ENCODE measurements at regions not wholly inside any gene's neighbourhood (a gene's known extent, or its start where the extent isn't known, plus 50 kb on each side); places are given as distances from the start of the nearest gene placed in this dataset.

DNA sequence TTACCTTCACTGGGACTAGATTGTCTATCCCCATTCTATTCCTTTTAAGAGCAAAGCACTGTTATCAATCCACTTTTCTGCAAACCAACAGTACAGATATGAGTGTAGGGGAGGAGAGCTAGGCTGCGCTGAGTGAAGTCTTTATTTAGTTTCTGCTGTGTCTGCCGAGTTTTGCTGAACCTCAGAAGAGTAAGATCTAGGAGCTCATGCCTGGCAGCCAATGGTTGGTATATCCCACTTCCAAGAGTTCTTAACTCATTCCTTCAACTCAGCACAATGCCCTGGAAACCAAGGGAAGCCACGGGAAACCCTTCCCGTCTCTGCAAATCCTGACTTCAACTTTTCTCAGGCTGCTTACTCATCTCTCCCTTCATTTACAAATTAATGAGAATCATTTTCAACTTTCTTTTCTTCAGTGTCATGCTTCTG, 58.0 kb upstream of the JAK2 start:
- Histone ChIP-seq H3K9me3 (ENCODE audit: control insufficient read depth in 1 of 2, insufficient read depth in 1 of 2, low read length in 2 of 2) (no peaks in the 10 kb centered on the region), H3K27ac (ENCODE audit: low read depth in 1 of 2, low read length in 2 of 2) (no peak overlapping the region), H3K36me3 (ENCODE audit: insufficient read depth, low read length) (no peaks in the 10 kb centered on the region), H3K27me3 (ENCODE audit: control insufficient read depth in 1 of 2, insufficient read depth in 2 of 2, low read length in 2 of 2) (no peaks in the 10 kb centered on the region), H3K4me1 (ENCODE audit: insufficient read depth, low read length) (no peaks in the 10 kb centered on the region), H3K4me3 (ENCODE audit: low read length) (no peak overlapping the region)
- no peaks in the 10 kb centered on the region for H3K36me3 Mint-ChIP-seq (ENCODE audit: low read depth)
- ChIA-PET POLR2A (no interaction called here), CTCF (no interaction called here)
- no peaks in the 10 kb centered on the region for H3K27me3 Mint-ChIP-seq
- peaks cover 5% of the 10 kb centered on the region for H3K4me1 Mint-ChIP-seq (ENCODE audit: low read depth)
- ATAC-seq (ENCODE audit: poor library complexity) (no peak), DNase-seq (no peak)
- no peaks in the 10 kb centered on the region for H3K9me3 Mint-ChIP-seq
- intact Hi-C loops (cut with DNase I, micrococcal nuclease) = loop anchor here (10.0 kb wide), 1 partner anchor 542 kb away; no protein-coding TSS in a partner anchor
- TF ChIP-seq, protein P1, sequence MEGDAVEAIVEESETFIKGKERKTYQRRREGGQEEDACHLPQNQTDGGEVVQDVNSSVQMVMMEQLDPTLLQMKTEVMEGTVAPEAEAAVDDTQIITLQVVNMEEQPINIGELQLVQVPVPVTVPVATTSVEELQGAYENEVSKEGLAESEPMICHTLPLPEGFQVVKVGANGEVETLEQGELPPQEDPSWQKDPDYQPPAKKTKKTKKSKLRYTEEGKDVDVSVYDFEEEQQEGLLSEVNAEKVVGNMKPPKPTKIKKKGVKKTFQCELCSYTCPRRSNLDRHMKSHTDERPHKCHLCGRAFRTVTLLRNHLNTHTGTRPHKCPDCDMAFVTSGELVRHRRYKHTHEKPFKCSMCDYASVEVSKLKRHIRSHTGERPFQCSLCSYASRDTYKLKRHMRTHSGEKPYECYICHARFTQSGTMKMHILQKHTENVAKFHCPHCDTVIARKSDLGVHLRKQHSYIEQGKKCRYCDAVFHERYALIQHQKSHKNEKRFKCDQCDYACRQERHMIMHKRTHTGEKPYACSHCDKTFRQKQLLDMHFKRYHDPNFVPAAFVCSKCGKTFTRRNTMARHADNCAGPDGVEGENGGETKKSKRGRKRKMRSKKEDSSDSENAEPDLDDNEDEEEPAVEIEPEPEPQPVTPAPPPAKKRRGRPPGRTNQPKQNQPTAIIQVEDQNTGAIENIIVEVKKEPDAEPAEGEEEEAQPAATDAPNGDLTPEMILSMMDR (IDR thresholded peaks at IDR 0.05) = no peak
- H3K27ac Mint-ChIP-seq = no peak overlapping the region
- no peak overlapping the region for H3K4me3 Mint-ChIP-seq

DNA sequence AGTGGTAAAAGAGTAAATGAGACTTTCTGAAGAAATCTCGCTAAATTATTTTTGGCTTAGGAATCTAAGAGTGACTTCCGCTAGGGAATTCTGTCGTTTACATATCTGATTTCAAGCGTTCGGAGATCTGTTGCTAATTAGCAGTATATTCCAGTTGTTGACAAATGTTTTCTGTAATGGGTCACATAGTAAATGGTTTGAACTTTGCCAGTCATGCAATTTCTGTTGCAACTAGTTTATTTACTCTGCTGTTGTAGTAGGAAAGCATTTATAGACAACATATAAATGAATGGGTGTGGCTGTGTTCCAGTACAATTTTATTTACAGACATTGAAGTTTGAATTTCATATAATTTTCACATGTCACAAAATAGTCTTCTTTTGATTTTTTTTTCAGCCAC, 57.4 kb upstream of the JAK2 start:
- no peaks in the 10 kb centered on the region for H3K9me3 ChIP-seq (ENCODE audit: control insufficient read depth in 1 of 2, insufficient read depth in 1 of 2, low read length in 2 of 2)
- Mint-ChIP-seq H3K27ac (no peak overlapping the region), H3K27me3 (no peaks in the 10 kb centered on the region), H3K36me3 (ENCODE audit: low read depth) (no peaks in the 10 kb centered on the region), H3K4me3 (no peak overlapping the region), H3K4me1 (ENCODE audit: low read depth) (peaks cover 5% of the 10 kb centered on the region), H3K9me3 (no peaks in the 10 kb centered on the region)
- ATAC-seq (ENCODE audit: poor library complexity) (no peak), DNase-seq (no peak)
- intact Hi-C loops (cut with DNase I, micrococcal nuclease) = loop anchor here (10.0 kb wide), 1 partner anchor 543 kb away; no protein-coding TSS in a partner anchor
- POLR2A ChIA-PET = no interaction called here
- TF ChIP-seq, protein P1 (IDR thresholded peaks at IDR 0.05) = no peak
- no peaks in the 10 kb centered on the region for H3K27me3 ChIP-seq (ENCODE audit: control insufficient read depth in 1 of 2, insufficient read depth in 2 of 2, low read length in 2 of 2)
- H3K27ac ChIP-seq (ENCODE audit: low read depth in 1 of 2, low read length in 2 of 2) = no peak overlapping the region
- H3K4me1 ChIP-seq (ENCODE audit: insufficient read depth, low read length) = no peaks in the 10 kb centered on the region
- no peak overlapping the region for H3K4me3 ChIP-seq (ENCODE audit: low read length)
- CTCF ChIA-PET = no interaction called here
- no peaks in the 10 kb centered on the region for H3K36me3 ChIP-seq (ENCODE audit: insufficient read depth, low read length)

DNA sequence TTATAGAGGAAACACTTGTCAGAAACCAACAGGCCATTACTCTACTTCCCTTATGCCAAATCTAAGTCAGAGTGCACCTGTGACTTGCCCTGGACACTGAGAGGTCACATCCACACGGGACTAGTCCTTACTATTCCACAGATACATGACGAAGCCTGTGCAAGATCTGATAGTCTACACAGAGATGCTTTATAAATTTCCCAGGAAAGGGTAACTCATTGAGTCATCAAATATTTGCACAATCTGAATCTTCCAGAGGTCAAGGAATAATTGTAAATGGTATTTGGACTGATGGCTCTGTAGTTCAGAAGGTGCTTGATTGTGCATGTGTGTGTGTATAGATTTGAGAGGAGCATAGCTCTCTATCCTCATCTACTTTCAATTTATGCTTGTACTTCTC, 55.2 kb upstream of the JAK2 start:
- no peak overlapping the region for H3K27ac ChIP-seq (ENCODE audit: low read depth in 1 of 2, low read length in 2 of 2)
- Mint-ChIP-seq H3K27ac (no peak overlapping the region), H3K9me3 (no peaks in the 10 kb centered on the region), H3K36me3 (ENCODE audit: low read depth) (no peaks in the 10 kb centered on the region), H3K4me3 (no peak overlapping the region), H3K4me1 (ENCODE audit: low read depth) (no peaks in the 10 kb centered on the region), H3K27me3 (no peaks in the 10 kb centered on the region)
- ATAC-seq (ENCODE audit: poor library complexity) = no peak
- CTCF ChIA-PET = interaction anchor here (1.4 kb wide), 1 partner anchor 171 kb away, joined by 4 read pairs; no protein-coding TSS in a partner anchor
- TF ChIP-seq, protein P1 (IDR thresholded peaks at IDR 0.05) = no peak
- H3K9me3 ChIP-seq (ENCODE audit: control insufficient read depth in 1 of 2, insufficient read depth in 1 of 2, low read length in 2 of 2) = no peaks in the 10 kb centered on the region
- H3K36me3 ChIP-seq (ENCODE audit: insufficient read depth, low read length) = no peaks in the 10 kb centered on the region
- no peaks in the 10 kb centered on the region for H3K27me3 ChIP-seq (ENCODE audit: control insufficient read depth in 1 of 2, insufficient read depth in 2 of 2, low read length in 2 of 2)
- H3K4me3 ChIP-seq (ENCODE audit: low read length) = no peak overlapping the region
- no peak for DNase-seq
- no peaks in the 10 kb centered on the region for H3K4me1 ChIP-seq (ENCODE audit: insufficient read depth, low read length)
- POLR2A ChIA-PET = no interaction called here
- intact Hi-C loops (cut with DNase I, micrococcal nuclease) = loop anchor here (10.0 kb wide), 1 partner anchor 545 kb away; no protein-coding TSS in a partner anchor
